ENCODE measurements at regions not wholly inside any gene's neighbourhood (a gene's known extent, or its start where the extent isn't known, plus 50 kb on each side); places are given as distances from the start of the nearest gene placed in this dataset.

GRCh38 chr12:31845613-31846322 is 113.4 kb upstream of the RESF1 start:
- Mint-ChIP-seq H3K27ac (ENCODE audit: unreplicated experiment) (no peak overlapping the region), H3K27me3 (ENCODE audit: low read depth) (no peaks in the 10 kb centered on the region)

GRCh38 chr12:31843398-31844095 is 114.7 kb upstream of the AMN1 start:
- peaks cover 21% of the 10 kb centered on the region for H3K9me3 Mint-ChIP-seq (ENCODE audit: low read depth)
- no peak for DNase-seq (ENCODE audit: low spot score)
- no peaks in the 10 kb centered on the region for H3K4me1 Mint-ChIP-seq (ENCODE audit: low read depth)
- H3K36me3 Mint-ChIP-seq (ENCODE audit: low read depth) = no peaks in the 10 kb centered on the region
- H3K27me3 Mint-ChIP-seq (ENCODE audit: low read depth) = no peaks in the 10 kb centered on the region
- H3K27ac Mint-ChIP-seq (ENCODE audit: unreplicated experiment) = no peak overlapping the region
- H3K4me3 Mint-ChIP-seq (ENCODE audit: unreplicated experiment) = no peak overlapping the region
- no peak for TF ChIP-seq CTCF (IDR thresholded peaks at IDR 0.05)

More at GRCh38 chr12:31845613-31846322, 113.4 kb upstream of the RESF1 start:
- H3K36me3 Mint-ChIP-seq (ENCODE audit: low read depth) = no peaks in the 10 kb centered on the region
- H3K9me3 Mint-ChIP-seq (ENCODE audit: low read depth) = peaks cover 21% of the 10 kb centered on the region
- TF ChIP-seq CTCF (IDR thresholded peaks at IDR 0.05) = no peak
- no peaks in the 10 kb centered on the region for H3K4me1 Mint-ChIP-seq (ENCODE audit: low read depth)
- no peak for DNase-seq (ENCODE audit: low spot score)
- no peak overlapping the region for H3K4me3 Mint-ChIP-seq (ENCODE audit: unreplicated experiment)

GRCh38 chr12:31837913-31838312 is 109.1 kb upstream of the AMN1 start:
- Mint-ChIP-seq H3K36me3 (ENCODE audit: low read depth) (no peaks in the 10 kb centered on the region), H3K4me1 (ENCODE audit: low read depth) (no peaks in the 10 kb centered on the region), H3K4me3 (ENCODE audit: unreplicated experiment) (no peak overlapping the region), H3K27me3 (ENCODE audit: low read depth) (no peaks in the 10 kb centered on the region), H3K9me3 (ENCODE audit: low read depth) (peaks cover 13% of the 10 kb centered on the region), H3K27ac (ENCODE audit: unreplicated experiment) (no peak overlapping the region)
- TF ChIP-seq CTCF (IDR thresholded peaks at IDR 0.05) = no peak
- DNase-seq (ENCODE audit: low spot score) = no peak

GRCh38 chr12:31835276-31835882 is 106.6 kb upstream of the AMN1 start:
- DNase-seq (ENCODE audit: low spot score) = no peak
- Mint-ChIP-seq H3K9me3 (ENCODE audit: low read depth) (peaks cover 19% of the 10 kb centered on the region), H3K4me3 (ENCODE audit: unreplicated experiment) (no peak overlapping the region), H3K27ac (ENCODE audit: unreplicated experiment) (no peak overlapping the region), H3K36me3 (ENCODE audit: low read depth) (no peaks in the 10 kb centered on the region), H3K4me1 (ENCODE audit: low read depth) (no peaks in the 10 kb centered on the region), H3K27me3 (ENCODE audit: low read depth) (no peaks in the 10 kb centered on the region)
- TF ChIP-seq CTCF (IDR thresholded peaks at IDR 0.05) = no peak

GRCh38 chr12:31834150-31834549 is 105.3 kb upstream of the AMN1 start:
- no peaks in the 10 kb centered on the region for H3K36me3 Mint-ChIP-seq (ENCODE audit: low read depth)
- H3K27me3 Mint-ChIP-seq (ENCODE audit: low read depth) = no peaks in the 10 kb centered on the region
- H3K4me1 Mint-ChIP-seq (ENCODE audit: low read depth) = no peaks in the 10 kb centered on the region
- H3K4me3 Mint-ChIP-seq (ENCODE audit: unreplicated experiment) = no peak overlapping the region
- H3K9me3 Mint-ChIP-seq (ENCODE audit: low read depth) = peaks cover 20% of the 10 kb centered on the region
- no peak overlapping the region for H3K27ac Mint-ChIP-seq (ENCODE audit: unreplicated experiment)
- DNase-seq (ENCODE audit: low spot score) = no peak
- TF ChIP-seq CTCF (IDR thresholded peaks at IDR 0.05) = no peak
